Activated CD8-positive, alpha-beta T cell treated with anti-CD3 and anti-CD28 coated beads for 36 hours (primary cell): ENCODE measurements at regions not wholly inside any gene's neighbourhood (a gene's known extent, or its start where the extent isn't known, plus 50 kb on each side); places are given as distances from the start of the nearest gene placed in this dataset.

Experiments
- ATAC-seq: fragments of 200-7000 bp; cut with Tn5 transposase; one replicate; pipeline ENCODE4 v1.10.0; 2021; ENCODE audit warnings: mild to moderate bottlenecking, moderate library complexity
- CTCF ChIA-PET: fragments of 350-600 bp; sonication (Branson Sonifier 250); formaldehyde crosslinking; loops from one replicate; lab custom pipeline; 2021; ENCODE audit warnings: antibody characterized with exemption; lab: Charles Lee
- POLR2A ChIA-PET: fragments of 350-600 bp; sonication (Branson Sonifier 250); formaldehyde crosslinking; loops from one replicate; lab custom pipeline; 2021; ENCODE audit warnings: antibody characterized with exemption; lab: Charles Lee
- DNase-seq: peaks from one replicate; pipeline ENCODE4 v3.0.0-alpha.2; 2020
- H3K27ac Mint-ChIP-seq: one replicate; pipeline ENCODE4 v1.8.0; 2021; ENCODE audit warnings: mild to moderate bottlenecking, mixed read lengths
- H3K27me3 Mint-ChIP-seq: one replicate; pipeline ENCODE4 v1.8.0; 2021; ENCODE audit warnings: mixed read lengths
- H3K36me3 Mint-ChIP-seq: one replicate; pipeline ENCODE4 v1.8.0; 2021; ENCODE audit warnings: low read depth, mixed read lengths
- H3K4me1 Mint-ChIP-seq: one replicate; pipeline ENCODE4 v1.8.0; 2021; ENCODE audit warnings: low read depth, mixed read lengths
- H3K4me3 Mint-ChIP-seq: one replicate; pipeline ENCODE4 v1.8.0; 2021; ENCODE audit warnings: mild to moderate bottlenecking, moderate library complexity, mixed read lengths
- H3K9me3 Mint-ChIP-seq: one replicate; pipeline ENCODE4 v1.8.0; 2021; ENCODE audit warnings: mixed read lengths
- intact Hi-C: fragments of 100-400 bp; cut with micrococcal nuclease; formaldehyde crosslinking; loops from one replicate; pipeline ENCODE4 v1.10.0; 2022
- TF ChIP-seq, protein P1 (sequence below): fragments of 200-600 bp; IDR thresholded peaks from one replicate; pipeline ENCODE4 v1.8.0; 2022; ENCODE audit warnings: antibody characterized with exemption, mild to moderate bottlenecking

DNA sequence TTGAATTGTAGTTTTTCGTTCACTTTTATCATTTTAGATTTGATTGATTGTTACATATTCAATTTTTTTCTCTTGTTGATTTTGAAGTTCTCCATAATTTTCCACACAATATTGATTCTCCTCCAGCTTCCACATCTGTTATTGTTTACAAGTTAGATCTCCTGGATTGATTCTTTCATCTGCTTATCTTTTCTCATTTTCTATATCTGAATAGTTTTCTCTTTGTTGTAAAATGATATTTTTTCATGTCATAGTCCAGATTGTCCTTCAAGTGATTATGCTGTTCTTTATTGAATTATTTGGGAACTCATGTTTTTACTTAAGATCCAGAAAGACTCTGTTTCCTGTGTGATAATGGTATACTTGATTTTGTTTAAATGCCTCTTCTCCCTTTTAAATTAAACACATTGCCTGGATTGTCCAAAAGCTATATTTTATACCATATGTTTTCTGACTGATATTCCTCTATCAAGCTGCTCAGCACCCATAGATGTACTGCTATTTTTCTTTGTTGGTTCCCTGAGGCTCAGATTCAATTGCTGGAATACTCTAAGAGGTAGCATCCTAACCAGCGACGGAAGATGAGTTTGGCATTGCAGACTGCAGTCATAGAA lies 206.6 kb upstream of the PRR16 start:
- CTCF ChIA-PET, result no interaction called here
- no peaks in the 10 kb centered on the region for H3K4me1 Mint-ChIP-seq
- no peaks in the 10 kb centered on the region for H3K9me3 Mint-ChIP-seq
- no peak for DNase-seq
- H3K36me3 Mint-ChIP-seq, result no peaks in the 10 kb centered on the region
- TF ChIP-seq, protein P1, sequence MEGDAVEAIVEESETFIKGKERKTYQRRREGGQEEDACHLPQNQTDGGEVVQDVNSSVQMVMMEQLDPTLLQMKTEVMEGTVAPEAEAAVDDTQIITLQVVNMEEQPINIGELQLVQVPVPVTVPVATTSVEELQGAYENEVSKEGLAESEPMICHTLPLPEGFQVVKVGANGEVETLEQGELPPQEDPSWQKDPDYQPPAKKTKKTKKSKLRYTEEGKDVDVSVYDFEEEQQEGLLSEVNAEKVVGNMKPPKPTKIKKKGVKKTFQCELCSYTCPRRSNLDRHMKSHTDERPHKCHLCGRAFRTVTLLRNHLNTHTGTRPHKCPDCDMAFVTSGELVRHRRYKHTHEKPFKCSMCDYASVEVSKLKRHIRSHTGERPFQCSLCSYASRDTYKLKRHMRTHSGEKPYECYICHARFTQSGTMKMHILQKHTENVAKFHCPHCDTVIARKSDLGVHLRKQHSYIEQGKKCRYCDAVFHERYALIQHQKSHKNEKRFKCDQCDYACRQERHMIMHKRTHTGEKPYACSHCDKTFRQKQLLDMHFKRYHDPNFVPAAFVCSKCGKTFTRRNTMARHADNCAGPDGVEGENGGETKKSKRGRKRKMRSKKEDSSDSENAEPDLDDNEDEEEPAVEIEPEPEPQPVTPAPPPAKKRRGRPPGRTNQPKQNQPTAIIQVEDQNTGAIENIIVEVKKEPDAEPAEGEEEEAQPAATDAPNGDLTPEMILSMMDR, result no peak
- H3K27me3 Mint-ChIP-seq, result no peaks in the 10 kb centered on the region
- intact Hi-C loops, result no loop called here
- ATAC-seq, result no peak
- no peak overlapping the region for H3K4me3 Mint-ChIP-seq
- POLR2A ChIA-PET, result no interaction called here
- no peak overlapping the region for H3K27ac Mint-ChIP-seq

DNA sequence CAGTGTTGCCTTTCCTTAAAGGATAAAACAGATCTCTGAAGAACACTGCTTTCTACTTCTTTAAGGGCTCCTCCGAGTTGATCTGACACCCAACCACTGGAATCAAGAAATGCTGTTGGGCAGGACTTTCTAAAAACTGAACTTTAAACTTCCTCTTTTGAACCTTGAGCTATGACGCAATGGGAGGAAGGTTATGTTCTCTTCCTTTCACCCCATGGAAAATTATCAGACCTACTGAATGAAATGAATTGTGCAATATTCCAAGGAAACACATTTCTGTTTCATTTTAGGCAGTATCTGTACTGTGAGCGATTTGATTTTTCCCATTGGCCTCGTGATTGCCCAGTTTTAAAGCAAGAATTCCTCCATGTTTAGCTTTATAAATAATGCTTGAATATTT lies 206.0 kb upstream of the PRR16 start:
- DNase-seq, result no peak
- ChIA-PET CTCF (no interaction called here), POLR2A (no interaction called here)
- no peak overlapping the region for H3K27ac Mint-ChIP-seq
- H3K36me3 Mint-ChIP-seq, result no peaks in the 10 kb centered on the region
- intact Hi-C loops, result no loop called here
- no peak overlapping the region for H3K4me3 Mint-ChIP-seq
- no peaks in the 10 kb centered on the region for H3K4me1 Mint-ChIP-seq
- TF ChIP-seq, protein P1, result no peak
- ATAC-seq, result no peak
- no peaks in the 10 kb centered on the region for H3K9me3 Mint-ChIP-seq
- no peaks in the 10 kb centered on the region for H3K27me3 Mint-ChIP-seq

DNA sequence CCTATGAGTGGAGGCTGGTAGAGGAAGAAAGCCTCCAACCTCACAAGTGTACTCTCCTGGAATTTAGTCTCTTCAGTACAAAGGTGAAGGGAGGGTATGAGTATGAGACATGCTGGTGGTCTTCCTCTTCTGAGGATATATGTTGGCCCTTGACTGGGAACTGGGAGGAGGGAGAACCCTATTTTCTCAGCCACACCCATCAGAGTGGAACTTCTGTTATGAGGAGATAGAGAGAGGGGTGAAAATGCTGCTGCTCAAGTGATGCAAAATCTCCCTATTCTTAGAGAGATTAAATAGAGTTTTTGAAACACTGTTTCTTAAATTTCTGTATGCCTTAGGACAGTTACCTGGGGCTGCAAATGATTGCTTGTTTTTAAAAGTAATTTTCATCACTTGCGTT lies 203.4 kb upstream of the PRR16 start:
- ChIA-PET CTCF (no interaction called here), POLR2A (no interaction called here)
- no peaks in the 10 kb centered on the region for H3K4me1 Mint-ChIP-seq
- no peak overlapping the region for H3K27ac Mint-ChIP-seq
- no peak overlapping the region for H3K4me3 Mint-ChIP-seq
- H3K27me3 Mint-ChIP-seq, result no peaks in the 10 kb centered on the region
- intact Hi-C loops, result no loop called here
- no peaks in the 10 kb centered on the region for H3K36me3 Mint-ChIP-seq
- ATAC-seq (no peak), DNase-seq (no peak)
- TF ChIP-seq, protein P1, result no peak
- H3K9me3 Mint-ChIP-seq, result no peaks in the 10 kb centered on the region

- POLR2A ChIA-PET, result no interaction called here
- ATAC-seq, result no peak
- Mint-ChIP-seq H3K27me3 (peaks cover 1% of the 10 kb centered on the region), H3K4me1 (no peaks in the 10 kb centered on the region), H3K4me3 (no peak overlapping the region), H3K9me3 (peaks cover 4% of the 10 kb centered on the region), H3K36me3 (no peaks in the 10 kb centered on the region), H3K27ac (no peak overlapping the region)
- intact Hi-C loops, result no loop called here
- DNase-seq, result no peak
- TF ChIP-seq, protein P1, result no peak
- CTCF ChIA-PET, result no interaction called here
Measured at GRCh38 chr5:120270498-120270897, 193.6 kb upstream of the PRR16 start.

GRCh38 chr5:120293796-120294195 lies 170.3 kb upstream of the PRR16 start:
- Mint-ChIP-seq H3K36me3 (no peaks in the 10 kb centered on the region), H3K4me3 (no peak overlapping the region), H3K4me1 (no peaks in the 10 kb centered on the region), H3K27me3 (no peaks in the 10 kb centered on the region), H3K9me3 (no peaks in the 10 kb centered on the region), H3K27ac (no peak overlapping the region)
- intact Hi-C loops, result no loop called here
- ATAC-seq (no peak), DNase-seq (no peak)
- POLR2A ChIA-PET, result no interaction called here
- TF ChIP-seq, protein P1, result no peak
- CTCF ChIA-PET, result no interaction called here
